Activated CD8-positive, alpha-beta T cell treated with anti-CD3 and anti-CD28 coated beads, Interleukin-2, amount 10 ng/mL, durations not matched to agents 7 days and 5 days (primary cell): ENCODE measurements at regions not wholly inside any gene's neighbourhood (a gene's known extent, or its start where the extent isn't known, plus 50 kb on each side); places are given as distances from the start of the nearest gene placed in this dataset.
A peak's percentile ranks its signal among the peaks of the same experiment; 100 is the strongest.
"Not testable (repeated sequence)": the region's sequence is repeated elsewhere in the genome, so short reads cannot be mapped to it uniquely, and the experiment has no call there.

ENCODE experiments used
- ATAC-seq: fragments of 150-1000 bp; cut with Tn5 transposase; one replicate; pipeline ENCODE4 v1.10.0; 2021; ENCODE audit warnings: moderate library complexity
- CTCF ChIA-PET: fragments of 350-600 bp; sonication (Branson Sonifier 250); formaldehyde crosslinking; loops from one replicate; lab custom pipeline; 2021; ENCODE audit warnings: antibody characterized with exemption; lab: Charles Lee
- POLR2A ChIA-PET: fragments of 350-600 bp; sonication (Branson Sonifier 250); formaldehyde crosslinking; loops from one replicate; lab custom pipeline; 2021; ENCODE audit warnings: antibody characterized with exemption; lab: Charles Lee
- DNase-seq: peaks from one replicate; pipeline ENCODE4 v3.0.0-alpha.2; 2020
- H3K27ac Mint-ChIP-seq: one replicate; pipeline ENCODE4 v1.8.0; 2021; ENCODE audit warnings: mild to moderate bottlenecking, mixed read lengths
- H3K27me3 Mint-ChIP-seq: one replicate; pipeline ENCODE4 v1.8.0; 2021; ENCODE audit warnings: low read depth, mixed read lengths
- H3K36me3 Mint-ChIP-seq: one replicate; pipeline ENCODE4 v1.8.0; 2021; ENCODE audit warnings: low read depth, mixed read lengths
- H3K4me1 Mint-ChIP-seq: one replicate; pipeline ENCODE4 v1.8.0; 2021; ENCODE audit warnings: low read depth, mixed read lengths
- H3K4me3 Mint-ChIP-seq: one replicate; pipeline ENCODE4 v1.8.0; 2021; ENCODE audit warnings: mild to moderate bottlenecking, mixed read lengths
- H3K9me3 Mint-ChIP-seq: one replicate; pipeline ENCODE4 v1.8.0; 2022; ENCODE audit warnings: mixed read lengths; ENCODE audit not compliant: insufficient read depth

DNA sequence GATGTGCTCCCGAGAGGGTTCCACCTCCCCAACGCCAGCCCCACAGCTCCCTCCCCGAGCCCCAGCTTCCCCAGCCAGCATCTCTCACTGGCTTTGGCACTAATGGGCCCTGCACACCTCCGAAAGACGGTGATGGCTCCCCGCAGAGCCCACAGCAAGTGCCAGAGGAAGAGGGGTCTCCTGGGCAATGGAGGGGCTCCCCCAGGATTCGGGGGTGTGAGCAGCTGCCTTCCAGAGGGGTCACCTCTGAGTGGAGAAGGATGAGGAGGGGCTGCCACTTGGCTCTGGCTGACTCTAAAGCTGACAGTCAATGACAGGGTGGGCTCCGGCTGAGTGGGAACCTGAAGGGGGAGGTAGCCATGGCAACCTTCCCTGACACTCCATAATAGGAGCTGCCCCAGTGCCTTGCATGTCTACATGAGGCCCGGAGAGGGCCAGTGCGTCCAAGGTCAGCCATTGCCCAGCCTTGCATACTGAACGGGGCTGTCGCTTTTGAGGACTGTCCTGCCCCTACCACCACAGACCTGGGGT, 98.6 kb upstream of the SYT13 start:
- H3K27ac Mint-ChIP-seq: no peak overlapping the region
- POLR2A ChIA-PET: no interaction called here
- ATAC-seq (no peak), DNase-seq (no peak)
- H3K9me3 Mint-ChIP-seq: no peaks in the 10 kb centered on the region
- no peaks in the 10 kb centered on the region for H3K36me3 Mint-ChIP-seq
- H3K27me3 Mint-ChIP-seq: peaks cover 20% of the 10 kb centered on the region
- H3K4me1 Mint-ChIP-seq: peaks cover 14% of the 10 kb centered on the region
- H3K4me3 Mint-ChIP-seq: no peak overlapping the region
- CTCF ChIA-PET: interaction anchor here (1.4 kb wide), 1 partner anchor 13 kb away, joined by 4 read pairs; no protein-coding TSS in a partner anchor

- ChIA-PET POLR2A (no interaction called here), CTCF (interaction anchor here (1.4 kb wide), 1 partner anchor 13 kb away, joined by 4 read pairs; no protein-coding TSS in a partner anchor)
- no peak for ATAC-seq
- peaks cover 20% of the 10 kb centered on the region for H3K27me3 Mint-ChIP-seq
- H3K4me1 Mint-ChIP-seq: peaks cover 14% of the 10 kb centered on the region
- no peak overlapping the region for H3K4me3 Mint-ChIP-seq
- H3K9me3 Mint-ChIP-seq: no peaks in the 10 kb centered on the region
- no peak overlapping the region for H3K27ac Mint-ChIP-seq
- no peaks in the 10 kb centered on the region for H3K36me3 Mint-ChIP-seq
- no peak for DNase-seq
Observed at GRCh38 chr11:45384016-45384415, 97.9 kb upstream of the SYT13 start.

DNA sequence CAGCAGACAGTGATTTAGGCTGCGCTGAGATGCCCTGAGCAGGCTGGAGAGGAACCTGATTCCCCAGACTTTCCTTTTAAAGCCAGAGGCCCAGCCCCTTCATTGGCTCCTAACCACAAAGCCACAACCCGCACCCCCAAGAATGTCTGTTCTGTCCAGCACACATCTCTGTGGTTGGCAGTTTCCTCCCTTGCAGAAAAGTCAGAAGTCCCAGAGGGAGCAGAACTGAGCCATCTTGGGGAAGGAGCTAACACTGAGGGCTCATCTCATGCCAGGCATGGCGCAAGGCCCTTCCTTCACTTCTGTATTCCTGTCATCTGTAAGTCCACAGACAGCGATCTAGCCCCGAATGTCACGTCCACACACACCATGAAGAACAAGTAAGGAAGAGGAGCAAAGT, 97.1 kb upstream of the SYT13 start:
- Mint-ChIP-seq H3K9me3 (no peaks in the 10 kb centered on the region), H3K4me1 (peaks cover 14% of the 10 kb centered on the region), H3K4me3 (no peak overlapping the region), H3K27me3 (peaks cover 20% of the 10 kb centered on the region), H3K36me3 (no peaks in the 10 kb centered on the region), H3K27ac (no peak overlapping the region)
- peak; percentile 21 for ATAC-seq
- ChIA-PET POLR2A (no interaction called here), CTCF (no interaction called here)
- no peak for DNase-seq

DNA sequence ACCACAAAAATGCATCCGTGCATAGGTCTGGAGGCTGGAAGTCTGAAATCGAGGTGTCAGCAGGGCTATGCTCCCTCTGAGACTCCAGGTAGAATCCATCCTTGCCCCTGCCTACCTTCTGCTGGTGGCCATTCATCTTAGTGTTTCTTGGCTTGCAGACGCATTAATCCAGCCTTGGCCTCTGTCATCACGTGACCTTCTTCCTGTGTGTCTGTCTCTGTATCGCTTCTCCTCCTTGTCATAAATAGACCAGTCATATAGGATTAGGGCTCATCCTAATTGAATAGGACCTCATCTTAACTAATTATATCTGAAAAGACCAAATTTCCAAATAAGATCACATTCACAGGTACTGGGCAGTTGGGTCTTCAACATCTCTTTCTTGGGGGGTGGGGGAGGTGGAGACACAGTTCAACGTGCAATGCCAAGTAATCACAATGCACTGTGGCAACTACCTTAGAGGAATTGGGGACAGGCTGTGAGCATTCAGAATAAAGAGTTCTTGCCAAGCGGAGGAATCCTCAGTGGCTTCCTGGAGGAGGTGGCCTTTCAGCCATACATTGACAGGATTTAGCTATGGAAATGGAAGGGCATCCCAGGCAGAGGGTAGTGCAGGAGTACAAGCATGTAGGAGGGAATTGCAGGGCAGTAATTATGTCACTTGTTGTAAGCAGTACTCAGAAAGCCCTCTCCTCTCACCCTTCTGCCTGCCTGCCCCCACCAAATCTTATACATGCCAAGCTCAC, 96.2 kb upstream of the SYT13 start:
- no peak for ATAC-seq
- POLR2A ChIA-PET: no interaction called here
- CTCF ChIA-PET: no interaction called here
- H3K27me3 Mint-ChIP-seq: peaks cover 15% of the 10 kb centered on the region
- no peak overlapping the region for H3K4me3 Mint-ChIP-seq
- H3K4me1 Mint-ChIP-seq: peaks cover 14% of the 10 kb centered on the region
- no peak for DNase-seq
- no peak overlapping the region for H3K27ac Mint-ChIP-seq
- no peaks in the 10 kb centered on the region for H3K9me3 Mint-ChIP-seq
- no peaks in the 10 kb centered on the region for H3K36me3 Mint-ChIP-seq

GRCh38 chr11:45379162-45379863, 93.2 kb upstream of the SYT13 start:
- no peak overlapping the region for H3K27ac Mint-ChIP-seq
- H3K9me3 Mint-ChIP-seq: no peaks in the 10 kb centered on the region
- peaks cover 20% of the 10 kb centered on the region for H3K4me1 Mint-ChIP-seq
- POLR2A ChIA-PET: no interaction called here
- H3K36me3 Mint-ChIP-seq: no peaks in the 10 kb centered on the region
- no peak overlapping the region for H3K4me3 Mint-ChIP-seq
- ATAC-seq: no peak
- no peak for DNase-seq
- CTCF ChIA-PET: interaction anchor here (1.1 to 3.2 kb wide), 2 partner anchors 8 to 87 kb away, joined by 3 to 13 read pairs; no protein-coding TSS in a partner anchor
- H3K27me3 Mint-ChIP-seq: peaks cover 14% of the 10 kb centered on the region

- POLR2A ChIA-PET: no interaction called here
- Mint-ChIP-seq H3K4me3 (no peak overlapping the region), H3K9me3 (no peaks in the 10 kb centered on the region), H3K4me1 (peaks cover 18% of the 10 kb centered on the region), H3K36me3 (no peaks in the 10 kb centered on the region), H3K27ac (no peak overlapping the region), H3K27me3 (peaks cover 10% of the 10 kb centered on the region)
- DNase-seq (no peak), ATAC-seq (no peak)
- CTCF ChIA-PET: interaction anchor here (3.2 kb wide), 1 partner anchor 7 kb away, joined by 13 read pairs; no protein-coding TSS in a partner anchor
Observed at GRCh38 chr11:45378516-45378915, 92.4 kb upstream of the SYT13 start.

GRCh38 chr11:45374653-45375059, 88.5 kb upstream of the SYT13 start:
- Mint-ChIP-seq H3K36me3 (no peaks in the 10 kb centered on the region), H3K27me3 (peaks cover 16% of the 10 kb centered on the region), H3K4me1 (peaks cover 8% of the 10 kb centered on the region), H3K4me3 (no peak overlapping the region), H3K9me3 (no peaks in the 10 kb centered on the region), H3K27ac (no peak overlapping the region)
- DNase-seq (no peak), ATAC-seq (peak; percentile 69)
- CTCF ChIA-PET: interaction anchor here (0.6 to 1.8 kb wide), 2 partner anchors 10 to 397 kb away, joined by 3 to 6 read pairs; no protein-coding TSS in a partner anchor
- POLR2A ChIA-PET: no interaction called here

GRCh38 chr11:45374130-45374529, 88.0 kb upstream of the SYT13 start:
- Mint-ChIP-seq H3K27ac (no peak overlapping the region), H3K27me3 (peaks cover 16% of the 10 kb centered on the region), H3K36me3 (no peaks in the 10 kb centered on the region), H3K9me3 (no peaks in the 10 kb centered on the region), H3K4me3 (no peak overlapping the region), H3K4me1 (peaks cover 8% of the 10 kb centered on the region)
- peak; percentile 17 for ATAC-seq
- CTCF ChIA-PET: interaction anchor here (1.8 kb wide), 1 partner anchor 398 kb away, joined by 6 read pairs; no protein-coding TSS in a partner anchor
- POLR2A ChIA-PET: no interaction called here
- no peak for DNase-seq

GRCh38 chr11:45373506-45374035, 87.4 kb upstream of the SYT13 start:
- H3K4me3 Mint-ChIP-seq: no peak overlapping the region
- ATAC-seq (no peak), DNase-seq (no peak)
- ChIA-PET CTCF (interaction anchor here (1.2 kb wide), 1 partner anchor 398 kb away, joined by 5 read pairs; no protein-coding TSS in a partner anchor), POLR2A (no interaction called here)
- peaks cover 16% of the 10 kb centered on the region for H3K27me3 Mint-ChIP-seq
- H3K27ac Mint-ChIP-seq: no peak overlapping the region
- H3K4me1 Mint-ChIP-seq: peaks cover 8% of the 10 kb centered on the region
- H3K36me3 Mint-ChIP-seq: no peaks in the 10 kb centered on the region
- H3K9me3 Mint-ChIP-seq: no peaks in the 10 kb centered on the region

DNA sequence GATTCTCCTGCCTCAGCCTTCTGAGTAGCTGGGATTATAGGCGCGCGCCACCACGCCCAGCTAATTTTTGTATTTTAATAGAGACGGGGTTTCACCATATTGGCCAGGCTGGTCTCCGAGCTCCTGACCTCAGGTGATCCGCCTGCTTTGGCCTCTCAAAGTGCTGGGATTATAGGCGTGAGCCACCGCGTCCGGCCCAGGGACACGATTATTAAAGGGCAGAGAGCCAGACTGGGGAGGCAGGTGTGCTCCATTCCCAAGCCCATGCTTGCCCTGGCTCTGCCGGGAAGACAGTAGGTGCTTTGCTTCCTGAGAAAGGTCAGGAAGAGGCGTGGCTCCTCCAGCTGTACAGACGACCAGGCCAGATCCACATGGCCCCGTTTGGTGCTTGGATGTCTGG, 86.3 kb upstream of the SYT13 start:
- CTCF ChIA-PET: interaction anchor here (1.2 to 2.7 kb wide), 10 partner anchors 12 to 399 kb away, joined by 3 to 52 read pairs (median 12); no protein-coding TSS in a partner anchor
- POLR2A ChIA-PET, H3K4me1 Mint-ChIP-seq, H3K4me3 Mint-ChIP-seq, H3K9me3 Mint-ChIP-seq, DNase-seq, ATAC-seq, H3K27ac Mint-ChIP-seq, H3K36me3 Mint-ChIP-seq: not testable (repeated sequence)
- H3K27me3 Mint-ChIP-seq: peaks cover 16% of the 10 kb centered on the region

GRCh38 chr11:45371251-45372115, 85.3 kb upstream of the SYT13 start:
- Mint-ChIP-seq H3K4me3 (no peak overlapping the region), H3K9me3 (no peaks in the 10 kb centered on the region), H3K27me3 (peaks cover 16% of the 10 kb centered on the region), H3K36me3 (no peaks in the 10 kb centered on the region), H3K4me1 (peaks cover 8% of the 10 kb centered on the region), H3K27ac (no peak overlapping the region)
- ATAC-seq (peak; percentile 41), DNase-seq (peak; percentile 71)
- POLR2A ChIA-PET: no interaction called here
- CTCF ChIA-PET: interaction anchor here (0.7 to 2.7 kb wide), 27 partner anchors 9 to 594 kb away, joined by 3 to 52 read pairs (median 5); no protein-coding TSS in a partner anchor
